ENCODE measurements at regions not wholly inside any gene's neighbourhood (a gene's known extent, or its start where the extent isn't known, plus 50 kb on each side); places are given as distances from the start of the nearest gene placed in this dataset.

GRCh38 chr11:130612291-130612851 lies 163.9 kb downstream of the ADAMTS15 start:
- no peak overlapping the region for H3K4me2 ChIP-seq (ENCODE audit: insufficient read depth, low read length)
- H4K20me1 ChIP-seq (ENCODE audit: insufficient read depth, low read length): no peaks in the 10 kb centered on the region
- H3K9me3 ChIP-seq (ENCODE audit: insufficient read depth, low read length, severe bottlenecking): no peaks in the 10 kb centered on the region
- H3K27ac ChIP-seq (ENCODE audit: low read length): no peak overlapping the region
- H3K4me3 ChIP-seq (ENCODE audit: low read depth in 1 of 2, low read length in 2 of 2): no peak overlapping the region
- peaks cover 9% of the 10 kb centered on the region for H3K27me3 ChIP-seq (ENCODE audit: insufficient read depth, low read length, poor library complexity)
- DNase-seq: no peak
- no peak overlapping the region for H3K9ac ChIP-seq (ENCODE audit: low read depth, low read length)
- TF ChIP-seq CTCF (IDR thresholded peaks at IDR 0.05; ENCODE audit: borderline replicate concordance, extremely low read depth, low read length, poor library complexity, severe bottlenecking) (no peak), EZH2 (IDR thresholded peaks at IDR 0.05; ENCODE audit: borderline replicate concordance, low read depth, low read length, severe bottlenecking) (no peak)
- no peaks in the 10 kb centered on the region for H3K79me2 ChIP-seq (ENCODE audit: insufficient read depth, low read length)
- H2AFZ ChIP-seq (ENCODE audit: low read depth, low read length): no peak overlapping the region
- ATAC-seq (ENCODE audit: insufficient read depth, low read depth): no peak
- H3K36me3 ChIP-seq (ENCODE audit: insufficient read depth, low read length): no peaks in the 10 kb centered on the region
- H3K4me1 ChIP-seq (ENCODE audit: insufficient read depth, low read length): no peaks in the 10 kb centered on the region

- Histone ChIP-seq H3K9ac (ENCODE audit: low read depth, low read length) (no peak overlapping the region), H2AFZ (ENCODE audit: low read depth, low read length) (no peak overlapping the region), H3K4me1 (ENCODE audit: insufficient read depth, low read length) (no peaks in the 10 kb centered on the region), H3K36me3 (ENCODE audit: insufficient read depth, low read length) (no peaks in the 10 kb centered on the region), H3K9me3 (ENCODE audit: insufficient read depth, low read length, severe bottlenecking) (no peaks in the 10 kb centered on the region), H4K20me1 (ENCODE audit: insufficient read depth, low read length) (no peaks in the 10 kb centered on the region), H3K4me2 (ENCODE audit: insufficient read depth, low read length) (no peak overlapping the region), H3K4me3 (ENCODE audit: low read depth in 1 of 2, low read length in 2 of 2) (no peak overlapping the region), H3K27ac (ENCODE audit: low read length) (no peak overlapping the region), H3K27me3 (ENCODE audit: insufficient read depth, low read length, poor library complexity) (peaks cover 6% of the 10 kb centered on the region), H3K79me2 (ENCODE audit: insufficient read depth, low read length) (no peaks in the 10 kb centered on the region)
- DNase-seq (no peak), ATAC-seq (ENCODE audit: insufficient read depth, low read depth) (no peak)
- no peak for TF ChIP-seq CTCF (IDR thresholded peaks at IDR 0.05; ENCODE audit: borderline replicate concordance, extremely low read depth, low read length, poor library complexity, severe bottlenecking)
- TF ChIP-seq EZH2 (IDR thresholded peaks at IDR 0.05; ENCODE audit: borderline replicate concordance, low read depth, low read length, severe bottlenecking): no peak
Observed at GRCh38 chr11:130613396-130613795, 165.0 kb downstream of the ADAMTS15 start.

GRCh38 chr11:130614591-130614990 lies 166.1 kb downstream of the ADAMTS15 start:
- H3K4me3 ChIP-seq (ENCODE audit: low read depth in 1 of 2, low read length in 2 of 2): no peak overlapping the region
- H3K36me3 ChIP-seq (ENCODE audit: insufficient read depth, low read length): no peaks in the 10 kb centered on the region
- DNase-seq (no peak), ATAC-seq (ENCODE audit: insufficient read depth, low read depth) (no peak)
- no peak overlapping the region for H3K4me2 ChIP-seq (ENCODE audit: insufficient read depth, low read length)
- no peaks in the 10 kb centered on the region for H3K9me3 ChIP-seq (ENCODE audit: insufficient read depth, low read length, severe bottlenecking)
- no peak overlapping the region for H3K27ac ChIP-seq (ENCODE audit: low read length)
- H4K20me1 ChIP-seq (ENCODE audit: insufficient read depth, low read length): no peaks in the 10 kb centered on the region
- no peak overlapping the region for H3K9ac ChIP-seq (ENCODE audit: low read depth, low read length)
- H2AFZ ChIP-seq (ENCODE audit: low read depth, low read length): no peak overlapping the region
- TF ChIP-seq CTCF (IDR thresholded peaks at IDR 0.05; ENCODE audit: borderline replicate concordance, extremely low read depth, low read length, poor library complexity, severe bottlenecking) (no peak), EZH2 (IDR thresholded peaks at IDR 0.05; ENCODE audit: borderline replicate concordance, low read depth, low read length, severe bottlenecking) (no peak)
- H3K4me1 ChIP-seq (ENCODE audit: insufficient read depth, low read length): no peaks in the 10 kb centered on the region
- H3K27me3 ChIP-seq (ENCODE audit: insufficient read depth, low read length, poor library complexity): peaks cover 6% of the 10 kb centered on the region
- no peaks in the 10 kb centered on the region for H3K79me2 ChIP-seq (ENCODE audit: insufficient read depth, low read length)

GRCh38 chr11:130615561-130615960 lies 167.1 kb downstream of the ADAMTS15 start:
- Histone ChIP-seq H3K4me1 (ENCODE audit: insufficient read depth, low read length) (no peaks in the 10 kb centered on the region), H3K36me3 (ENCODE audit: insufficient read depth, low read length) (no peaks in the 10 kb centered on the region), H3K4me2 (ENCODE audit: insufficient read depth, low read length) (no peak overlapping the region), H3K9me3 (ENCODE audit: insufficient read depth, low read length, severe bottlenecking) (no peaks in the 10 kb centered on the region), H3K4me3 (ENCODE audit: low read depth in 1 of 2, low read length in 2 of 2) (no peak overlapping the region), H3K9ac (ENCODE audit: low read depth, low read length) (no peak overlapping the region), H2AFZ (ENCODE audit: low read depth, low read length) (no peak overlapping the region), H3K79me2 (ENCODE audit: insufficient read depth, low read length) (no peaks in the 10 kb centered on the region), H3K27me3 (ENCODE audit: insufficient read depth, low read length, poor library complexity) (peaks cover 6% of the 10 kb centered on the region), H3K27ac (ENCODE audit: low read length) (no peak overlapping the region), H4K20me1 (ENCODE audit: insufficient read depth, low read length) (no peaks in the 10 kb centered on the region)
- ATAC-seq (ENCODE audit: insufficient read depth, low read depth) (no peak), DNase-seq (no peak)
- TF ChIP-seq CTCF (IDR thresholded peaks at IDR 0.05; ENCODE audit: borderline replicate concordance, extremely low read depth, low read length, poor library complexity, severe bottlenecking) (no peak), EZH2 (IDR thresholded peaks at IDR 0.05; ENCODE audit: borderline replicate concordance, low read depth, low read length, severe bottlenecking) (no peak)
